Smooth muscle cell (in vitro differentiated cells): ENCODE measurements at regions not wholly inside any gene's neighbourhood (a gene's known extent, or its start where the extent isn't known, plus 50 kb on each side); places are given as distances from the start of the nearest gene placed in this dataset.
A peak's percentile ranks its signal among the peaks of the same experiment; 100 is the strongest.

Experiments used
- DNase-seq: peaks from one replicate; lab custom pipeline; 2025; ENCODE audit not compliant: unreplicated experiment; lab: John Stamatoyannopoulos, UW
- H2AFZ ChIP-seq: fragments of 200-600 bp; sonication (generic); 2 replicates; pipeline ENCODE4 v1.6.0; 2016; ENCODE audit warnings: antibody characterized with exemption, low read depth, mild to moderate bottlenecking
- H3F3A ChIP-seq: fragments of 200-600 bp; sonication (generic); 2 replicates; pipeline ENCODE4 v1.6.0; 2017; ENCODE audit warnings: antibody characterized with exemption, low read depth
- H3K27ac ChIP-seq: fragments of 200-600 bp; sonication (generic); 2 replicates; pipeline ENCODE4 v1.5.1; 2016; ENCODE audit warnings: low read depth, mild to moderate bottlenecking
- H3K27me3 ChIP-seq: fragments of 200-600 bp; sonication (generic); 2 replicates; pipeline ENCODE4 v1.6.1; 2016; ENCODE audit warnings: low read depth, mild to moderate bottlenecking
- H3K36me3 ChIP-seq: fragments of 200-600 bp; sonication (generic); 2 replicates; pipeline ENCODE4 v1.5.1; 2016; ENCODE audit warnings: low read depth
- H3K4me1 ChIP-seq: fragments of 200-600 bp; sonication (generic); 2 replicates; pipeline ENCODE4 v1.5.1; 2016; ENCODE audit warnings: low read depth
- H3K4me2 ChIP-seq: fragments of 200-600 bp; sonication (generic); 2 replicates; pipeline ENCODE4 v1.6.0; 2016; ENCODE audit warnings: mild to moderate bottlenecking
- H3K4me3 ChIP-seq: fragments of 200-600 bp; sonication (generic); 2 replicates; pipeline ENCODE4 v1.5.1; 2016; ENCODE audit warnings: mild to moderate bottlenecking
- H3K79me2 ChIP-seq: fragments of 200-600 bp; sonication (generic); 2 replicates; pipeline ENCODE4 v1.6.0; 2016; ENCODE audit warnings: low read depth, mild to moderate bottlenecking
- H3K9ac ChIP-seq: fragments of 200-600 bp; sonication (generic); 2 replicates; pipeline ENCODE4 v1.6.0; 2016; ENCODE audit warnings: low read depth
- H3K9me3 ChIP-seq: fragments of 200-600 bp; sonication (generic); replicated peaks from 2 replicates; pipeline ENCODE4 v1.5.1; 2016; ENCODE audit warnings: low read depth
- H4K20me1 ChIP-seq: fragments of 200-600 bp; sonication (generic); 2 replicates; pipeline ENCODE4 v1.6.0; 2016; ENCODE audit warnings: low read depth
- WGBS: methylation state at CpG from one replicate; pipeline ENCODE4 v1.1.7; 2016; ENCODE audit warnings: low lambda C conversion rate; 5-methylcytosine and 5-hydroxymethylcytosine counted together
- TF ChIP-seq, protein P1 (sequence below): fragments of 200-600 bp; sonication (generic); IDR thresholded peaks from 2 replicates; pipeline ENCODE4 v1.5.1; 2017; ENCODE audit warnings: borderline replicate concordance, mild to moderate bottlenecking, antibody characterized with exemption; ENCODE audit not compliant: insufficient read depth, poor library complexity, severe bottlenecking

- no peaks in the 10 kb centered on the region for H3K9me3 ChIP-seq
- no peaks in the 10 kb centered on the region for H3K36me3 ChIP-seq
- H3K9ac ChIP-seq = no peak overlapping the region
- H4K20me1 ChIP-seq = no peaks in the 10 kb centered on the region
- DNase-seq = no peak
- H3K27ac ChIP-seq = peak overlapping the region; percentile 84
- peaks cover 9% of the 10 kb centered on the region for H3F3A ChIP-seq
- peak overlapping the region; percentile 35 for H3K4me2 ChIP-seq
- no peaks in the 10 kb centered on the region for H3K79me2 ChIP-seq
- H2AFZ ChIP-seq = no peak overlapping the region
- no peak overlapping the region for H3K4me3 ChIP-seq
- H3K4me1 ChIP-seq = no peaks in the 10 kb centered on the region
- TF ChIP-seq, protein P1, sequence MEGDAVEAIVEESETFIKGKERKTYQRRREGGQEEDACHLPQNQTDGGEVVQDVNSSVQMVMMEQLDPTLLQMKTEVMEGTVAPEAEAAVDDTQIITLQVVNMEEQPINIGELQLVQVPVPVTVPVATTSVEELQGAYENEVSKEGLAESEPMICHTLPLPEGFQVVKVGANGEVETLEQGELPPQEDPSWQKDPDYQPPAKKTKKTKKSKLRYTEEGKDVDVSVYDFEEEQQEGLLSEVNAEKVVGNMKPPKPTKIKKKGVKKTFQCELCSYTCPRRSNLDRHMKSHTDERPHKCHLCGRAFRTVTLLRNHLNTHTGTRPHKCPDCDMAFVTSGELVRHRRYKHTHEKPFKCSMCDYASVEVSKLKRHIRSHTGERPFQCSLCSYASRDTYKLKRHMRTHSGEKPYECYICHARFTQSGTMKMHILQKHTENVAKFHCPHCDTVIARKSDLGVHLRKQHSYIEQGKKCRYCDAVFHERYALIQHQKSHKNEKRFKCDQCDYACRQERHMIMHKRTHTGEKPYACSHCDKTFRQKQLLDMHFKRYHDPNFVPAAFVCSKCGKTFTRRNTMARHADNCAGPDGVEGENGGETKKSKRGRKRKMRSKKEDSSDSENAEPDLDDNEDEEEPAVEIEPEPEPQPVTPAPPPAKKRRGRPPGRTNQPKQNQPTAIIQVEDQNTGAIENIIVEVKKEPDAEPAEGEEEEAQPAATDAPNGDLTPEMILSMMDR = no peak
- no peaks in the 10 kb centered on the region for H3K27me3 ChIP-seq
These were observed 107.8 kb downstream of the EFNB1 start for GRCh38 chrX:68936608-68937007.

GRCh38 chrX:68936126-68936525 lies 107.3 kb downstream of the EFNB1 start:
- H4K20me1 ChIP-seq = no peaks in the 10 kb centered on the region
- no peak overlapping the region for H3K4me3 ChIP-seq
- H3F3A ChIP-seq = peaks cover 9% of the 10 kb centered on the region
- no peak overlapping the region for H3K9ac ChIP-seq
- TF ChIP-seq, protein P1 = no peak
- H3K4me1 ChIP-seq = no peaks in the 10 kb centered on the region
- 49% methylated on average over 4 of the region's 4 CpGs for WGBS
- peak overlapping the region; percentile 35 for H3K4me2 ChIP-seq
- peak overlapping the region; percentile 84 for H3K27ac ChIP-seq
- no peaks in the 10 kb centered on the region for H3K79me2 ChIP-seq
- no peaks in the 10 kb centered on the region for H3K36me3 ChIP-seq
- H3K27me3 ChIP-seq = no peaks in the 10 kb centered on the region
- H3K9me3 ChIP-seq = no peaks in the 10 kb centered on the region
- no peak overlapping the region for H2AFZ ChIP-seq
- no peak for DNase-seq

GRCh38 chrX:68935362-68935761 lies 106.5 kb downstream of the EFNB1 start:
- Histone ChIP-seq H3K9me3 (no peaks in the 10 kb centered on the region), H3K9ac (no peak overlapping the region), H4K20me1 (no peaks in the 10 kb centered on the region), H3K27ac (no peak overlapping the region), H3K4me1 (no peaks in the 10 kb centered on the region), H3F3A (peaks cover 9% of the 10 kb centered on the region), H3K4me3 (no peak overlapping the region), H3K79me2 (no peaks in the 10 kb centered on the region), H3K4me2 (no peak overlapping the region), H2AFZ (no peak overlapping the region), H3K36me3 (no peaks in the 10 kb centered on the region), H3K27me3 (no peaks in the 10 kb centered on the region)
- TF ChIP-seq, protein P1 = no peak
- no peak for DNase-seq
- 73% methylated on average over 2 of the region's 2 CpGs for WGBS

DNA sequence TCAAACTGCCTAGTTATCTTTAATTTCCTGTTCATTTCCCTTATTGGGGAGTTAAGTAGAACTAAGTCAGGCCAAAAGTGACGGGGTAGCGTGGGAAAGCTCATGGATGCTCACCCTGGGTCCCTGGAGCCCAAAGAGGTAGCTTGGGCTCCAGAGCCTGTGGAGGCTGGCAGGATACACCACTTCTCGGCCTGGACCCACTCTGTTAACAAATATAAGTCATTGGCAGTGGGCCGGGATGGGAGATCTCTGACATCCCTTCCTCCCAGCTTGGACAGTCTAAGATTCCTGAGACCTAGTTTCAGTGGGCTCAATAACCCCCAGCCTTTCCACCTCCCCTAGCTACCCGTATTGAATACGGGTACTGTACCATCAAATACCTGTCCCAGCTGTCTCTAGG lies 106.1 kb downstream of the EFNB1 start:
- DNase-seq = no peak
- Histone ChIP-seq H3K27me3 (no peaks in the 10 kb centered on the region), H3K9me3 (no peaks in the 10 kb centered on the region), H3K27ac (no peak overlapping the region), H3K4me2 (no peak overlapping the region), H3K4me3 (no peak overlapping the region), H3K9ac (no peak overlapping the region), H4K20me1 (no peaks in the 10 kb centered on the region), H3K4me1 (no peaks in the 10 kb centered on the region), H3F3A (peaks cover 9% of the 10 kb centered on the region), H3K79me2 (no peaks in the 10 kb centered on the region), H2AFZ (no peak overlapping the region), H3K36me3 (no peaks in the 10 kb centered on the region)
- 79% methylated on average over 6 of the region's 6 CpGs for WGBS
- TF ChIP-seq, protein P1 = no peak
